Kidney epithelial cell (primary cell): ENCODE measurements at regions not wholly inside any gene's neighbourhood (a gene's known extent, or its start where the extent isn't known, plus 50 kb on each side); places are given as distances from the start of the nearest gene placed in this dataset.

Experiments
- DNase-seq: peaks from one replicate; pipeline ENCODE4 v3.0.0-alpha.2; 2010; ENCODE audit warnings: low read depth
- H3K27me3 ChIP-seq: 2 replicates; pipeline ENCODE4 v1.6.0; 2011; ENCODE audit warnings: low read length; ENCODE audit not compliant: control insufficient read depth, insufficient read depth
- H3K36me3 ChIP-seq: 2 replicates; pipeline ENCODE4 v1.5.1; 2011; ENCODE audit warnings: low read length; ENCODE audit not compliant: control insufficient read depth, insufficient read depth
- H3K4me3 ChIP-seq: 2 replicates; pipeline ENCODE4 v1.5.1; 2011; ENCODE audit warnings: low read depth, mild to moderate bottlenecking, control low read depth, low read length
- CTCF ChIP-seq: IDR thresholded peaks from 2 replicates; pipeline ENCODE4 v1.5.1; 2011; ENCODE audit warnings: mild to moderate bottlenecking, moderate library complexity, low read length, control low read depth, inconsistent platforms; ENCODE audit not compliant: insufficient read depth, poor library complexity, severe bottlenecking

- TF ChIP-seq CTCF: no peak
- no peak for DNase-seq
- no peak overlapping the region for H3K4me3 ChIP-seq
- H3K36me3 ChIP-seq: no peaks in the 10 kb centered on the region
- H3K27me3 ChIP-seq: no peaks in the 10 kb centered on the region
Observed at GRCh38 chr16:52095471-52095870, 451.5 kb downstream of the TOX3 start.

- no peak for DNase-seq
- H3K27me3 ChIP-seq: no peaks in the 10 kb centered on the region
- no peak overlapping the region for H3K4me3 ChIP-seq
- TF ChIP-seq CTCF: no peak
- H3K36me3 ChIP-seq: no peaks in the 10 kb centered on the region
Observed at GRCh38 chr16:52092126-52092525, 454.8 kb downstream of the TOX3 start.

- H3K27me3 ChIP-seq: no peaks in the 10 kb centered on the region
- H3K36me3 ChIP-seq: no peaks in the 10 kb centered on the region
- no peak for TF ChIP-seq CTCF
- no peak for DNase-seq
- no peak overlapping the region for H3K4me3 ChIP-seq
Observed at GRCh38 chr16:52090080-52090479, 456.9 kb downstream of the TOX3 start.

GRCh38 chr16:52089476-52089875, 457.5 kb downstream of the TOX3 start:
- no peak for TF ChIP-seq CTCF
- Histone ChIP-seq H3K4me3 (no peak overlapping the region), H3K27me3 (no peaks in the 10 kb centered on the region), H3K36me3 (no peaks in the 10 kb centered on the region)
- DNase-seq: no peak

- Histone ChIP-seq H3K27me3 (no peaks in the 10 kb centered on the region), H3K4me3 (no peak overlapping the region), H3K36me3 (no peaks in the 10 kb centered on the region)
- no peak for TF ChIP-seq CTCF
- no peak for DNase-seq
Observed at GRCh38 chr16:52086901-52087300, 460.0 kb downstream of the TOX3 start.
